SU-DHL-6 (cell line): ENCODE measurements at regions not wholly inside any gene's neighbourhood (a gene's known extent, or its start where the extent isn't known, plus 50 kb on each side); places are given as distances from the start of the nearest gene placed in this dataset.

ENCODE experiments used
- H2AFZ ChIP-seq: fragments of 200-600 bp; sonication (generic); 2 replicates; pipeline ENCODE4 v1.6.1; 2014; ENCODE audit warnings: low read depth, mild to moderate bottlenecking, moderate library complexity, mixed read lengths, antibody characterized with exemption, low read length; ENCODE audit not compliant: severe bottlenecking
- H3F3A ChIP-seq: fragments of 200-600 bp; shearing (Covaris generic); 2 replicates; pipeline ENCODE4 v1.6.0; 2016; ENCODE audit warnings: antibody characterized with exemption, mild to moderate bottlenecking; ENCODE audit not compliant: insufficient read depth
- H3K27ac ChIP-seq: fragments of 200-600 bp; sonication (generic); 2 replicates; pipeline ENCODE4 v1.5.1; 2016; ENCODE audit warnings: low read depth, mild to moderate bottlenecking, low read length, moderate library complexity, mixed read lengths
- H3K27me3 ChIP-seq: fragments of 200-600 bp; sonication (generic), shearing (Covaris generic); 2 replicates; pipeline ENCODE4 v1.6.0; 2014; ENCODE audit warnings: mild to moderate bottlenecking, low read length
- H3K36me3 ChIP-seq: fragments of 200-600 bp; sonication (generic); 2 replicates; pipeline ENCODE4 v1.6.1; 2014; ENCODE audit warnings: mild to moderate bottlenecking, low read length, mixed read lengths
- H3K4me2 ChIP-seq: fragments of 300-600, 200-600 bp; shearing (Covaris generic), sonication (generic); 2 replicates; pipeline ENCODE4 v1.6.0; 2014; ENCODE audit warnings: low read length, low read depth, mild to moderate bottlenecking; ENCODE audit not compliant: poor library complexity, severe bottlenecking
- H3K4me3 ChIP-seq: fragments of 200-600 bp; sonication (generic); 2 replicates; pipeline ENCODE4 v1.5.1; 2014; ENCODE audit warnings: antibody characterized with exemption, low read length, mild to moderate bottlenecking, mixed read lengths; ENCODE audit not compliant: insufficient read depth, poor library complexity, severe bottlenecking
- H3K79me2 ChIP-seq: fragments of 200-600 bp; sonication (generic); 2 replicates; pipeline ENCODE4 v1.6.1; 2014; ENCODE audit warnings: mild to moderate bottlenecking, low read length, moderate library complexity; ENCODE audit not compliant: insufficient read depth
- H3K9ac ChIP-seq: fragments of 200-600 bp; sonication (generic); 2 replicates; pipeline ENCODE4 v1.7.0; 2014; ENCODE audit warnings: mild to moderate bottlenecking, low read length
- H3K9me2 ChIP-seq: fragments of 200-600 bp; sonication (generic); replicated peaks from 2 replicates; pipeline ENCODE4 v1.6.1; 2014; ENCODE audit warnings: low read length; ENCODE audit not compliant: insufficient read depth
- H3K9me3 ChIP-seq: fragments of 200-600 bp; sonication (generic); 2 replicates; pipeline ENCODE4 v1.6.1; 2014; ENCODE audit warnings: low read length, mixed read lengths; ENCODE audit not compliant: insufficient read depth
- H4K20me1 ChIP-seq: fragments of 200-600 bp; sonication (generic); 2 replicates; pipeline ENCODE4 v1.6.1; 2014; ENCODE audit warnings: low read depth, mild to moderate bottlenecking, antibody characterized with exemption, low read length, moderate library complexity, mixed read lengths
- EZH2phosphoT487 ChIP-seq: fragments of 200-600 bp; sonication (generic), shearing (Covaris generic); conservative IDR thresholded peaks from 2 replicates; pipeline ENCODE4 v1.6.1; 2018; ENCODE audit warnings: mild to moderate bottlenecking, antibody characterized with exemption, low read length, moderate library complexity, mixed read lengths
- TF ChIP-seq, protein P1 (sequence below): fragments of 200-600 bp; sonication (generic); IDR thresholded peaks from one replicate; pipeline ENCODE4 v1.5.1; 2017; ENCODE audit warnings: antibody characterized with exemption, mild to moderate bottlenecking, low read length, moderate library complexity; ENCODE audit not compliant: insufficient read depth, poor library complexity, severe bottlenecking

DNA sequence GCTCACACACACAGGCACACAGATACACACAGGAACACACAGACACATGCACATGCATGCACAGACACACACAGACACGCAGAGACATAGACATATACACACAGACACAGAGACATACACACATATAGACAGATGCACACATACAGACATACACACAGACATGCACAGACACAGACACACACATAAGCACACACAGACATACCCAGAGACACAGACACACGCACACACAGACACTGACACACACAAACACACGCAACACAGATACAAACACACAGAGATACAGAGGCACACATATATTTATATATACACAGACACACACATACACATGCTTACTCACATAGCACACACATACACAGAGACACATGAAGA is 158.4 kb downstream of the LY86 start:
- no peaks in the 10 kb centered on the region for H3K36me3 ChIP-seq
- no peaks in the 10 kb centered on the region for H4K20me1 ChIP-seq
- H3K9ac ChIP-seq: no peak overlapping the region
- no peak for TF ChIP-seq EZH2phosphoT487
- TF ChIP-seq, protein P1, sequence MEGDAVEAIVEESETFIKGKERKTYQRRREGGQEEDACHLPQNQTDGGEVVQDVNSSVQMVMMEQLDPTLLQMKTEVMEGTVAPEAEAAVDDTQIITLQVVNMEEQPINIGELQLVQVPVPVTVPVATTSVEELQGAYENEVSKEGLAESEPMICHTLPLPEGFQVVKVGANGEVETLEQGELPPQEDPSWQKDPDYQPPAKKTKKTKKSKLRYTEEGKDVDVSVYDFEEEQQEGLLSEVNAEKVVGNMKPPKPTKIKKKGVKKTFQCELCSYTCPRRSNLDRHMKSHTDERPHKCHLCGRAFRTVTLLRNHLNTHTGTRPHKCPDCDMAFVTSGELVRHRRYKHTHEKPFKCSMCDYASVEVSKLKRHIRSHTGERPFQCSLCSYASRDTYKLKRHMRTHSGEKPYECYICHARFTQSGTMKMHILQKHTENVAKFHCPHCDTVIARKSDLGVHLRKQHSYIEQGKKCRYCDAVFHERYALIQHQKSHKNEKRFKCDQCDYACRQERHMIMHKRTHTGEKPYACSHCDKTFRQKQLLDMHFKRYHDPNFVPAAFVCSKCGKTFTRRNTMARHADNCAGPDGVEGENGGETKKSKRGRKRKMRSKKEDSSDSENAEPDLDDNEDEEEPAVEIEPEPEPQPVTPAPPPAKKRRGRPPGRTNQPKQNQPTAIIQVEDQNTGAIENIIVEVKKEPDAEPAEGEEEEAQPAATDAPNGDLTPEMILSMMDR: no peak
- H3K4me2 ChIP-seq: no peak overlapping the region
- H3F3A ChIP-seq: no peaks in the 10 kb centered on the region
- H3K9me3 ChIP-seq: no peaks in the 10 kb centered on the region
- H3K79me2 ChIP-seq: no peaks in the 10 kb centered on the region
- H2AFZ ChIP-seq: no peak overlapping the region
- H3K27me3 ChIP-seq: no peaks in the 10 kb centered on the region
- no peak overlapping the region for H3K27ac ChIP-seq
- H3K9me2 ChIP-seq: no peaks in the 10 kb centered on the region
- no peak overlapping the region for H3K4me3 ChIP-seq

GRCh38 chr6:6747371-6747770 is 158.9 kb downstream of the LY86 start:
- no peaks in the 10 kb centered on the region for H3K79me2 ChIP-seq
- no peak overlapping the region for H3K27ac ChIP-seq
- no peaks in the 10 kb centered on the region for H3K9me3 ChIP-seq
- H3K9me2 ChIP-seq: no peaks in the 10 kb centered on the region
- no peak overlapping the region for H2AFZ ChIP-seq
- no peak overlapping the region for H3K4me3 ChIP-seq
- no peaks in the 10 kb centered on the region for H3K36me3 ChIP-seq
- no peaks in the 10 kb centered on the region for H3K27me3 ChIP-seq
- TF ChIP-seq EZH2phosphoT487: no peak
- TF ChIP-seq, protein P1: no peak
- H4K20me1 ChIP-seq: no peaks in the 10 kb centered on the region
- H3K4me2 ChIP-seq: no peak overlapping the region
- H3K9ac ChIP-seq: no peak overlapping the region
- no peaks in the 10 kb centered on the region for H3F3A ChIP-seq

DNA sequence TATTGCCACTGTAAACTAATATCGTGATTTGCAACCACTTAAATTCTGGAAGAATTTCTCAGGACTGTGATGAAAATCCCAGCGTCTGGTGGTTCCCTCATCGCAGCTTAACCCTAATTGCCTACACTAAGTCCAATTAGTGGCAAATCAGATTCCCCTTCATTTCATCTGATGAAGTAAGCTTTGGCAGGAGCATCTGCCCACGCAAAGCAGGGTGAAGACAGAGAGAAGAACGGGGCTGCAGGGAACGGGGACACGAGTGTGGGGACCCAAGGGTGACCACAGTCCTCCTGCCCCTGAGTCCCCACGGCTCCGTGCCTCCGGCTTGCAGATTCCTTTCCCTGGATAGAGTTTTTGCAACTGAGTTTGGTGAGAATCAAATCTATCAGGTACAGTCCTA is 159.5 kb downstream of the LY86 start:
- H4K20me1 ChIP-seq: no peaks in the 10 kb centered on the region
- no peaks in the 10 kb centered on the region for H3K36me3 ChIP-seq
- H3K9ac ChIP-seq: no peak overlapping the region
- no peaks in the 10 kb centered on the region for H3K9me2 ChIP-seq
- no peaks in the 10 kb centered on the region for H3K79me2 ChIP-seq
- no peak overlapping the region for H2AFZ ChIP-seq
- no peak overlapping the region for H3K4me3 ChIP-seq
- H3K9me3 ChIP-seq: no peaks in the 10 kb centered on the region
- no peaks in the 10 kb centered on the region for H3F3A ChIP-seq
- no peak overlapping the region for H3K27ac ChIP-seq
- H3K4me2 ChIP-seq: no peak overlapping the region
- H3K27me3 ChIP-seq: no peaks in the 10 kb centered on the region
- no peak for TF ChIP-seq EZH2phosphoT487
- TF ChIP-seq, protein P1: no peak
